IMR-90 (cell line): ENCODE measurements at regions not wholly inside any gene's neighbourhood (a gene's known extent, or its start where the extent isn't known, plus 50 kb on each side); places are given as distances from the start of the nearest gene placed in this dataset.

Experiments used
- CEBPB ChIP-seq: IDR thresholded peaks from 2 replicates; pipeline ENCODE4 v1.6.1; 2012; ENCODE audit warnings: low read depth, low read length, improper control_type of control experiment
- MAFK ChIP-seq: IDR thresholded peaks from 2 replicates; pipeline ENCODE4 v1.6.1; 2012; ENCODE audit warnings: low read depth, low read length, improper control_type of control experiment
- POLR2A ChIP-seq: IDR thresholded peaks from 2 replicates; pipeline ENCODE4 v1.6.1; 2012; ENCODE audit warnings: mild to moderate bottlenecking, low read depth, low read length
- RFX5 ChIP-seq: IDR thresholded peaks from 2 replicates; pipeline ENCODE4 v1.8.0; 2012; ENCODE audit warnings: low read depth, mild to moderate bottlenecking, low read length, moderate library complexity
- USF2 ChIP-seq: fragments of 150-350 bp; IDR thresholded peaks from 2 replicates; pipeline ENCODE4 v1.6.1; 2017; ENCODE audit warnings: mild to moderate bottlenecking, antibody characterized with exemption, low read length, low read depth
- TF ChIP-seq, protein P1 (sequence below): conservative IDR thresholded peaks from 2 replicates; pipeline ENCODE4 v1.5.1; 2012; ENCODE audit warnings: mild to moderate bottlenecking, low read depth, low read length, improper control_type of control experiment

DNA sequence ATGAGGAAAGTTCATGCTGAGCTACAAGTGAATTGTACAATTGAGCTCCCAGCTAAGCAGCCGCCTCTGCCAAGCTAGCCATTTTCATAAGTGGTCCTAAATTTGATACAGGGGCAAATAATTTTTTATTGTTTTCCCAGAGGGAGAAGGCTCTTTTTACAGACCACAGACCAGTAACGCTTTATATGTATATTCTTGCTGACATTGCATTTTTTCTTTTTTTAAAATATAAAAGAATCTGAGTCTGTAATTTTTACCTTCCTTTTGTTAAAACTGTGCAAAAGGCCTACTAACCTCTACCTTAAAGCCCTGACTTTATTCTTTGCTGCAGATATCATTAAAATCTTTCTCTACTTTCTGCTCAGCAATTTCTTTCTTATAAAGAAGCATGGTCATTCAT, 501.2 kb upstream of the INTU start:
- TF ChIP-seq, protein P1, sequence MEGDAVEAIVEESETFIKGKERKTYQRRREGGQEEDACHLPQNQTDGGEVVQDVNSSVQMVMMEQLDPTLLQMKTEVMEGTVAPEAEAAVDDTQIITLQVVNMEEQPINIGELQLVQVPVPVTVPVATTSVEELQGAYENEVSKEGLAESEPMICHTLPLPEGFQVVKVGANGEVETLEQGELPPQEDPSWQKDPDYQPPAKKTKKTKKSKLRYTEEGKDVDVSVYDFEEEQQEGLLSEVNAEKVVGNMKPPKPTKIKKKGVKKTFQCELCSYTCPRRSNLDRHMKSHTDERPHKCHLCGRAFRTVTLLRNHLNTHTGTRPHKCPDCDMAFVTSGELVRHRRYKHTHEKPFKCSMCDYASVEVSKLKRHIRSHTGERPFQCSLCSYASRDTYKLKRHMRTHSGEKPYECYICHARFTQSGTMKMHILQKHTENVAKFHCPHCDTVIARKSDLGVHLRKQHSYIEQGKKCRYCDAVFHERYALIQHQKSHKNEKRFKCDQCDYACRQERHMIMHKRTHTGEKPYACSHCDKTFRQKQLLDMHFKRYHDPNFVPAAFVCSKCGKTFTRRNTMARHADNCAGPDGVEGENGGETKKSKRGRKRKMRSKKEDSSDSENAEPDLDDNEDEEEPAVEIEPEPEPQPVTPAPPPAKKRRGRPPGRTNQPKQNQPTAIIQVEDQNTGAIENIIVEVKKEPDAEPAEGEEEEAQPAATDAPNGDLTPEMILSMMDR: no peak
- peak; percentile 99 for TF ChIP-seq MAFK
- TF ChIP-seq USF2: no peak
- no peak for TF ChIP-seq RFX5
- no peak for TF ChIP-seq POLR2A
- no peak for TF ChIP-seq CEBPB
